HepG2 (cell line): ENCODE measurements at regions not wholly inside any gene's neighbourhood (a gene's known extent, or its start where the extent isn't known, plus 50 kb on each side); places are given as distances from the start of the nearest gene placed in this dataset.

ENCODE experiments used
- ATAC-seq: fragments of 200-7000 bp; cut with Tn5 transposase; 3 replicates; pipeline ENCODE4 v1.9.1; 2020; ENCODE audit warnings: mild to moderate bottlenecking, moderate library complexity
- BruUV-seq: library from RNA; stranded (reverse); fragments of 400-500 nt; replicated peaks from 2 replicates; lab custom pipeline; 2021; lab: Mats Ljungman, UMichigan
- CTCF ChIA-PET: fragments of 300-600 bp; formaldehyde crosslinking; extraction: SDS; loops from one replicate; lab custom pipeline; 2021; ENCODE audit warnings: low total read pairs, inconsistent platforms, low intra/inter-chr PET ratio; lab: Yijun Ruan, JAX
- POLR2A ChIA-PET: fragments of 350-600 bp; sonication (Branson Sonifier 250); formaldehyde crosslinking; loops from one replicate; lab custom pipeline; 2020; ENCODE audit warnings: antibody characterized with exemption, inconsistent platforms; lab: Yijun Ruan, JAX
- DNase-seq: peaks from one replicate; pipeline ENCODE4 v3.0.0-alpha.2; 2015; ENCODE audit warnings: low spot score
- FAIRE-seq: peaks from 3 replicates; lab custom pipeline; 2011; peaks lifted over from hg19 to GRCh38; lab: Jason Lieb, UNC
- H2AFZ ChIP-seq: one replicate; pipeline ENCODE4 v1.6.1; 2011; ENCODE audit warnings: low read length, inconsistent platforms
- H3K27ac ChIP-seq: fragments of 300-600 bp; 3 replicates; pipeline ENCODE4 v1.8.0; 2011; ENCODE audit warnings: mixed run types, mild to moderate bottlenecking, mixed read lengths, low read length, inconsistent platforms; ENCODE audit not compliant: insufficient read depth; ENCODE audit errors: extremely low read length
- H3K27me3 ChIP-seq, 2 experiments: fragments of 200-600 bp in 1 of 2; 2 replicates in 1 of 2; 3 replicates in 1 of 2; pipeline versions ENCODE4 v1.6.0 to v1.8.0; 2011; ENCODE audit warnings: low read length in 2 of 2, mild to moderate bottlenecking in 2 of 2, moderate library complexity in 2 of 2, inconsistent platforms in 1 of 2; ENCODE audit not compliant: insufficient read depth in 2 of 2, control insufficient read depth in 1 of 2
- H3K36me3 ChIP-seq, 2 experiments: fragments of 200-600 bp in 1 of 2; replicated peaks in 1 of 2; 2 replicates in 1 of 2; 3 replicates in 1 of 2; pipeline versions ENCODE4 v1.5.1 to v1.8.0; 2011; ENCODE audit warnings: low read length in 2 of 2, inconsistent platforms in 1 of 2; ENCODE audit not compliant: insufficient read depth in 2 of 2, control insufficient read depth in 1 of 2
- H3K4me1 ChIP-seq: 2 replicates; pipeline ENCODE4 v1.5.1; 2012; ENCODE audit warnings: low read length, inconsistent platforms; ENCODE audit not compliant: insufficient read depth
- H3K4me2 ChIP-seq: 2 replicates; pipeline ENCODE4 v1.6.0; 2011; ENCODE audit warnings: low read depth, low read length, inconsistent platforms
- H3K4me3 ChIP-seq, 3 experiments: fragments of 200-600 bp in 1 of 3; sonication (generic), shearing (Covaris generic) in 1 of 3; replicated peaks in 1 of 3; 2 replicates each; pipeline ENCODE4 v1.5.1; 2011 to 2016; ENCODE audit warnings: low read length in 3 of 3, inconsistent platforms in 2 of 3, low read depth in 2 of 3, mild to moderate bottlenecking in 2 of 3, control low read depth in 1 of 3, mixed read lengths in 1 of 3; ENCODE audit not compliant: insufficient read depth in 1 of 3
- H3K79me2 ChIP-seq: one replicate; pipeline ENCODE4 v1.6.1; 2011; ENCODE audit warnings: low read length, inconsistent platforms; ENCODE audit not compliant: insufficient read depth
- H3K9ac ChIP-seq: 2 replicates; pipeline ENCODE4 v1.6.0; 2011; ENCODE audit warnings: mild to moderate bottlenecking, low read depth, low read length, inconsistent platforms; ENCODE audit not compliant: insufficient read depth
- H3K9me3 ChIP-seq: 2 replicates; pipeline ENCODE4 v1.5.1; 2012; ENCODE audit warnings: mild to moderate bottlenecking, low read length
- H4K20me1 ChIP-seq: 2 replicates; pipeline ENCODE4 v1.6.0; 2011; ENCODE audit warnings: inconsistent platforms, mild to moderate bottlenecking, low read length, moderate library complexity; ENCODE audit not compliant: insufficient read depth
- CEBPB ChIP-seq: IDR thresholded peaks from 2 replicates; pipeline ENCODE4 v1.6.1; 2011; ENCODE audit warnings: low read depth, low read length, improper control_type of control experiment, borderline replicate concordance
- CEBPG ChIP-seq: IDR thresholded peaks from 2 replicates; pipeline ENCODE4 v1.6.1; 2016
- ELF3 ChIP-seq: IDR thresholded peaks from 2 replicates; pipeline ENCODE4 v1.6.1; 2016; ENCODE audit warnings: missing genetic modification reagents, missing compliant biosample characterization
- ELK4 ChIP-seq: sonication (generic); formaldehyde crosslinking; IDR thresholded peaks from 2 replicates; pipeline ENCODE4 v1.9.0; 2021; ENCODE audit warnings: missing genetic modification reagents, borderline replicate concordance
- HNF4A ChIP-seq: sonication (generic); formaldehyde crosslinking; IDR thresholded peaks from 2 replicates; pipeline ENCODE4 v1.4.0; 2020; ENCODE audit warnings: missing genetic modification reagents
- KLF13 ChIP-seq: sonication (generic); formaldehyde crosslinking; IDR thresholded peaks from 2 replicates; pipeline ENCODE4 v1.4.0; 2020; ENCODE audit warnings: mild to moderate bottlenecking, missing genetic modification reagents
- MIER2 ChIP-seq: IDR thresholded peaks from 2 replicates; pipeline ENCODE4 v1.6.1; 2016; ENCODE audit warnings: missing biosample characterization, missing genetic modification reagents
- NFATC3 ChIP-seq: sonication (generic); formaldehyde crosslinking; IDR thresholded peaks from 2 replicates; pipeline ENCODE4 v1.5.1; 2020; ENCODE audit warnings: mild to moderate bottlenecking, missing genetic modification reagents
- PRMT3 ChIP-seq: sonication (generic); formaldehyde crosslinking; IDR thresholded peaks from 2 replicates; pipeline ENCODE4 v1.8.1; 2022; ENCODE audit warnings: low read depth, mild to moderate bottlenecking, moderate library complexity, missing genetic modification reagents, borderline replicate concordance
- RARG ChIP-seq: sonication (generic); formaldehyde crosslinking; IDR thresholded peaks from 2 replicates; pipeline ENCODE4 v1.4.0; 2020; ENCODE audit warnings: low read depth, mild to moderate bottlenecking, missing genetic modification reagents
- THAP8 ChIP-seq: sonication (generic); formaldehyde crosslinking; IDR thresholded peaks from 2 replicates; pipeline ENCODE4 v1.5.1; 2020; ENCODE audit warnings: missing genetic modification reagents, mild to moderate bottlenecking, borderline replicate concordance
- ZGPAT ChIP-seq: IDR thresholded peaks from 2 replicates; pipeline ENCODE4 v1.6.1; 2016; ENCODE audit warnings: mild to moderate bottlenecking
- ZNF232 ChIP-seq: sonication (generic); formaldehyde crosslinking; IDR thresholded peaks from 2 replicates; pipeline ENCODE4 v1.4.0; 2020; ENCODE audit warnings: missing genetic modification reagents, borderline replicate concordance
- ZNF234 ChIP-seq: sonication (generic); formaldehyde crosslinking; conservative IDR thresholded peaks from 2 replicates; pipeline ENCODE4 v1.5.1; 2020; ENCODE audit warnings: mild to moderate bottlenecking, missing genetic modification reagents
- ZNF615 ChIP-seq: sonication (generic); formaldehyde crosslinking; IDR thresholded peaks from 2 replicates; pipeline ENCODE4 v1.5.0; 2020; ENCODE audit warnings: mild to moderate bottlenecking, missing genetic modification reagents, borderline replicate concordance
- ZNF678 ChIP-seq: sonication (generic); formaldehyde crosslinking; IDR thresholded peaks from 2 replicates; pipeline ENCODE4 v1.4.0; 2020; ENCODE audit warnings: mild to moderate bottlenecking, missing genetic modification reagents
- ZNF800 ChIP-seq: sonication (generic); formaldehyde crosslinking; IDR thresholded peaks from 2 replicates; pipeline ENCODE4 v1.4.0; 2020; ENCODE audit warnings: missing genetic modification reagents
- WGBS: methylation state at CpG from one replicate; pipeline ENCODE4 v1.1.6; 2017; ENCODE audit warnings: low lambda C conversion rate; 5-methylcytosine and 5-hydroxymethylcytosine counted together
- in situ Hi-C: cut with HindIII; loops from 2 replicates; pipeline ENCODE4 v1.10.0; 2017; ENCODE audit warnings: low pct_unique_long_range_greater_than_20kb; ENCODE audit not compliant: extremely low pct_ligation_motif_present
- intact Hi-C: fragments of 100-400 bp; cut with micrococcal nuclease; formaldehyde crosslinking; loops from one replicate; pipeline ENCODE4 v1.10.0; 2022; ENCODE audit not compliant: unreplicated experiment
- TF ChIP-seq, protein P1 (sequence below): sonication (generic); formaldehyde crosslinking; IDR thresholded peaks from 2 replicates; pipeline ENCODE4 v1.4.0; 2020; ENCODE audit warnings: mild to moderate bottlenecking, missing genetic modification reagents, borderline replicate concordance

GRCh38 chr3:18725668-18726407 lies 300.7 kb upstream of the SATB1 start:
- BruUV-seq = no TSS peak
- ChIA-PET CTCF (no interaction called here), POLR2A (no interaction called here)
- no peaks in the 10 kb centered on the region for H4K20me1 ChIP-seq
- no peak overlapping the region for H3K9ac ChIP-seq
- H3K27me3 ChIP-seq = no peaks in the 10 kb centered on the region
- TF ChIP-seq KLF13 (CRISPR knock-in tag) (no peak), CEBPB (peak; percentile 87), ZNF234 (CRISPR knock-in tag) (no peak), NFATC3 (CRISPR knock-in tag) (no peak), ZNF615 (CRISPR knock-in tag) (no peak), THAP8 (CRISPR knock-in tag) (no peak), ELF3 (CRISPR knock-in tag) (no peak), RARG (CRISPR knock-in tag) (no peak), ZNF232 (CRISPR knock-in tag) (no peak), ZNF678 (CRISPR knock-in tag) (no peak), MIER2 (CRISPR knock-in tag) (no peak), ZGPAT (CRISPR knock-in tag) (no peak), PRMT3 (CRISPR knock-in tag) (no peak), ZNF800 (no peak), CEBPG (peak; percentile 44), ELK4 (CRISPR knock-in tag) (no peak), HNF4A (no peak)
- TF ChIP-seq, protein P1, sequence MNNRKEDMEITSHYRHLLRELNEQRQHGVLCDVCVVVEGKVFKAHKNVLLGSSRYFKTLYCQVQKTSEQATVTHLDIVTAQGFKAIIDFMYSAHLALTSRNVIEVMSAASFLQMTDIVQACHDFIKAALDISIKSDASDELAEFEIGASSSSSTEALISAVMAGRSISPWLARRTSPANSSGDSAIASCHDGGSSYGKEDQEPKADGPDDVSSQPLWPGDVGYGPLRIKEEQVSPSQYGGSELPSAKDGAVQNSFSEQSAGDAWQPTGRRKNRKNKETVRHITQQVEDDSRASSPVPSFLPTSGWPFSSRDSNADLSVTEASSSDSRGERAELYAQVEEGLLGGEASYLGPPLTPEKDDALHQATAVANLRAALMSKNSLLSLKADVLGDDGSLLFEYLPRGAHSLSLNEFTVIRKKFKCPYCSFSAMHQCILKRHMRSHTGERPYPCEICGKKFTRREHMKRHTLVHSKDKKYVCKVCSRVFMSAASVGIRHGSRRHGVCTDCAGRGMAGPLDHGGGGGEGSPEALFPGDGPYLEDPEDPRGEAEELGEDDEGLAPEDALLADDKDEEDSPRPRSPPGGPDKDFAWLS (CRISPR knock-in tag) = no peak
- H3K36me3 ChIP-seq = no peaks in the 10 kb centered on the region
- H3K79me2 ChIP-seq = no peaks in the 10 kb centered on the region
- H3K9me3 ChIP-seq = no peaks in the 10 kb centered on the region
- in situ Hi-C loops (no loop called here), intact Hi-C loops (no loop called here)
- no peak overlapping the region for H3K4me2 ChIP-seq
- no peak overlapping the region for H2AFZ ChIP-seq
- H3K4me1 ChIP-seq = no peaks in the 10 kb centered on the region
- no peak overlapping the region for H3K4me3 ChIP-seq
- H3K27ac ChIP-seq = no peak overlapping the region
- FAIRE-seq (no peak), DNase-seq (no peak), ATAC-seq (no peak)
- 15% methylated on average over 6 of the region's 6 CpGs for WGBS
